ENCODE measurements at regions not wholly inside any gene's neighbourhood (a gene's known extent, or its start where the extent isn't known, plus 50 kb on each side); places are given as distances from the start of the nearest gene placed in this dataset.
"Not testable (repeated sequence)": the region's sequence is repeated elsewhere in the genome, so short reads cannot be mapped to it uniquely, and the experiment has no call there.

DNA sequence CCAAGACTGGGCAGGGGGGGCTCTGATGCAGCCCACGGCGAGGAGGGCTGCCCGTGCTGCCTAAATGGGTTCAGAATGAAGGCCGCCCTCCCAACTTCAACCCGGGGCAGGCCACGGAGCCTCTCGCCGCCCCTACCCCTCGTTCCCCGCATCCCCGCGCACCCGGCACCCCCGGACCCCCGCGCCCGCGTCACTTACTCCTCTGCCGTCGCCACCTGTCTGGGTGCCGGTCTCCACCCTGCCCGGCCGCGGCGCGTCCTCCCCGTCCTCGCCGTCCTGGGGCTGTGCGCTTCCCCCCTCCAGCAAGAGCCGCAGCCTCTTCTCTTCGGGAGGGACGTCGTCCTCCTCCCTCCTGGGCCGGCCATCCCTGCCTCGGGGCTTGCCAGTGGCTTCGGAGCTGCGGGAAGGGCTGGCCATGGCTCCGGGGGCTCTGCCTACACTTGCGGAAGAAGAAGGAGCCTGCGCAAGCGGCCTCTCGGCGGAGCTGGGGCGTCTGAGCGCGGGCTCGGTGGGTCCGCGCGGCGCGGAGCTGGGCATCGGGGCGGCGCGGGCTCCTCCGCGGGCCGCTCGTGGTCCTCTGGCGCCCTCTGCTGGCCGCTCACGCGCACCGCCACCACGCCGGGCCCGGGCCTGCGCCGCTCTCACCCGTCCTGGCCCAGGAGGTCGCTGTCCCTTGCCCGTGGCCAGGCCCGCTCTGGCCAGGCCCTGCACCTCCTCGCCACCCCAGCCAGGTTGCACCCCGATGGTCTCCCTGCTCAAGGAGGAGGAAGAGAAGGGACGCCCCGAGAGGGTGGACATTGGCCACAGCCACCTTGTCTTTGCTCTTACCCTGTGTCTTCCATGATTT lies 59.3 kb upstream of the CLEC6A start:
- DNase-seq: peak; percentile 72

- not testable (repeated sequence) for DNase-seq
Measured at GRCh38 chr12:8397378-8397777, 58.4 kb upstream of the CLEC6A start.

GRCh38 chr12:8399496-8400034 lies 56.2 kb upstream of the CLEC6A start:
- not testable (repeated sequence) for DNase-seq

DNA sequence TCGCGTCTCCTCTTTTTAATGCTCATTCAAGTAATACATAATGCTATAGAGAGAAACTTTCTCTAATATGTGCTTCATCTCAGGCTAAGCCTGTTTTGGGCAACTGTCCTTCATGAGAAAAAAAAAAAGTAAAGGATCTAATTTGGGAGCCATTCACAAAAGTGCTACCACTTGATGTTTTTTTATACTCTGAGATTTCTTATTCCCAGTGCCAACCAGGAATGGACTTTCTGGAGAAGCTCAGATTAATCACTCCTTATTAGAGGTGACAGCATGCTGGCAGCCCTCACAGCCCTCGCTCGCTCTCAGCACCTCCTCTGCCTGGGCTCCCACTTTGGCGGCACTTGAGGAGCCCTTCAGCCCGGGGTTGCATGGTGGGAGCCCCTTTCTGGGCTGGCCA lies 51.9 kb upstream of the CLEC6A start:
- not testable (repeated sequence) for DNase-seq

GRCh38 chr12:8404341-8404740 lies 51.4 kb upstream of the CLEC6A start:
- DNase-seq: not testable (repeated sequence)

Data from activated CD8-positive, alpha-beta memory T cell treated with anti-CD3 and anti-CD28 coated beads, Interleukin-2, amount 50 U/mL, for 4 hours (primary cell).